H9 (cell line): ENCODE measurements at regions not wholly inside any gene's neighbourhood (a gene's known extent, or its start where the extent isn't known, plus 50 kb on each side); places are given as distances from the start of the nearest gene placed in this dataset.

ENCODE experiments used
- DNase-seq: peaks from one replicate; pipeline ENCODE4 v3.0.0-alpha.2; 2017
- H2AFZ ChIP-seq: one replicate; pipeline ENCODE4 v1.6.1; 2013; ENCODE audit warnings: mild to moderate bottlenecking, low read length, control low read depth, moderate library complexity
- H2AK5ac ChIP-seq: 2 replicates; pipeline ENCODE4 v1.6.1; 2013; ENCODE audit warnings: low read length, control low read depth, mixed read lengths; ENCODE audit not compliant: insufficient read length
- H2BK120ac ChIP-seq: one replicate; pipeline ENCODE4 v1.6.1; 2013; ENCODE audit warnings: low read depth, mild to moderate bottlenecking, low read length, control low read depth, inconsistent platforms; ENCODE audit not compliant: poor library complexity, severe bottlenecking
- H2BK12ac ChIP-seq: 2 replicates; pipeline ENCODE4 v1.6.1; 2013; ENCODE audit warnings: low read length, control low read depth, mixed read lengths, low read depth; ENCODE audit not compliant: insufficient read length
- H2BK15ac ChIP-seq: 2 replicates; pipeline ENCODE4 v1.6.1; 2013; ENCODE audit warnings: low read depth, low read length, control low read depth
- H2BK20ac ChIP-seq: one replicate; pipeline ENCODE4 v1.6.1; 2013; ENCODE audit warnings: low read depth, mild to moderate bottlenecking, low read length, control low read depth, inconsistent platforms; ENCODE audit not compliant: poor library complexity, severe bottlenecking
- H2BK5ac ChIP-seq: 2 replicates; pipeline ENCODE4 v1.6.1; 2013; ENCODE audit warnings: low read length, control low read depth, mixed read lengths; ENCODE audit not compliant: insufficient read length
- H3K14ac ChIP-seq: 2 replicates; pipeline ENCODE4 v1.6.1; 2013; ENCODE audit warnings: low read length, control low read depth; ENCODE audit not compliant: insufficient read depth
- H3K18ac ChIP-seq: 2 replicates; pipeline ENCODE4 v1.6.1; 2013; ENCODE audit warnings: low read depth, mild to moderate bottlenecking, mixed read lengths, low read length, control low read depth; ENCODE audit not compliant: insufficient read length
- H3K23ac ChIP-seq: 2 replicates; pipeline ENCODE4 v1.6.1; 2013; ENCODE audit warnings: low read length, control low read depth, mixed read lengths, low read depth; ENCODE audit not compliant: insufficient read length
- H3K23me2 ChIP-seq: 2 replicates; pipeline ENCODE4 v1.6.1; 2013; ENCODE audit warnings: low read depth, mild to moderate bottlenecking, mixed read lengths, low read length, control low read depth; ENCODE audit not compliant: insufficient read length, poor library complexity, severe bottlenecking
- H3K27ac ChIP-seq: 2 replicates; pipeline ENCODE4 v1.5.1; 2013; ENCODE audit warnings: low read length, control low read depth, mixed read lengths, low read depth; ENCODE audit not compliant: insufficient read length
- H3K27me3 ChIP-seq: 2 replicates; pipeline ENCODE4 v1.6.1; 2013; ENCODE audit warnings: low read length, control low read depth, inconsistent platforms; ENCODE audit not compliant: insufficient read depth
- H3K4ac ChIP-seq: 2 replicates; pipeline ENCODE4 v1.6.1; 2013; ENCODE audit warnings: low read depth, mild to moderate bottlenecking, control low read depth, inconsistent platforms, low read length, moderate library complexity
- H3K4me1 ChIP-seq: 2 replicates; pipeline ENCODE4 v1.6.1; 2013; ENCODE audit warnings: low read length, control low read depth, inconsistent platforms; ENCODE audit not compliant: insufficient read depth
- H3K4me2 ChIP-seq: 2 replicates; pipeline ENCODE4 v1.6.1; 2013; ENCODE audit warnings: low read length, control low read depth, mixed read lengths; ENCODE audit not compliant: insufficient read length, insufficient read depth
- H3K56ac ChIP-seq: 2 replicates; pipeline ENCODE4 v1.6.1; 2013; ENCODE audit warnings: low read depth, mild to moderate bottlenecking, mixed read lengths, low read length, control low read depth; ENCODE audit not compliant: insufficient read length
- H3K79me1 ChIP-seq: 2 replicates; pipeline ENCODE4 v1.6.1; 2013; ENCODE audit warnings: low read depth, mild to moderate bottlenecking, moderate library complexity, low read length, control low read depth, inconsistent platforms; ENCODE audit not compliant: insufficient read depth, poor library complexity, severe bottlenecking
- H3K79me2 ChIP-seq: 2 replicates; pipeline ENCODE4 v1.6.1; 2013; ENCODE audit warnings: low read length, control low read depth, inconsistent platforms; ENCODE audit not compliant: insufficient read depth
- H3K9ac ChIP-seq: 2 replicates; pipeline ENCODE4 v1.6.1; 2013; ENCODE audit warnings: low read length, control low read depth, mixed read lengths; ENCODE audit not compliant: insufficient read length; ENCODE audit errors: extremely low read depth
- H3K9me3 ChIP-seq: one replicate; pipeline ENCODE4 v1.6.1; 2013; ENCODE audit warnings: low read depth, low read length, inconsistent platforms; ENCODE audit not compliant: control insufficient read depth
- H3T11ph ChIP-seq: one replicate; pipeline ENCODE4 v1.6.1; 2013; ENCODE audit warnings: mild to moderate bottlenecking, low read length, control low read depth, inconsistent platforms
- H4K20me1 ChIP-seq: one replicate; pipeline ENCODE4 v1.6.1; 2013; ENCODE audit not compliant: control insufficient read depth, insufficient read length, insufficient read depth
- H4K5ac ChIP-seq: 2 replicates; pipeline ENCODE4 v1.6.1; 2013; ENCODE audit warnings: low read depth, mild to moderate bottlenecking, mixed read lengths, low read length, control low read depth; ENCODE audit not compliant: insufficient read length
- H4K8ac ChIP-seq: replicated peaks from 2 replicates; pipeline ENCODE4 v1.6.1; 2013; ENCODE audit warnings: low read length, control low read depth, mixed read lengths, low read depth; ENCODE audit not compliant: insufficient read length
- H4K91ac ChIP-seq: 2 replicates; pipeline ENCODE4 v1.6.1; 2013; ENCODE audit warnings: low read depth, mild to moderate bottlenecking, moderate library complexity, mixed read lengths, low read length, control low read depth; ENCODE audit not compliant: insufficient read length
- H3K27ac Mint-ChIP-seq, 3 experiments: 2 replicates in 2 of 3; 3 replicates in 1 of 3; pipeline ENCODE4 v1.8.0; 2020 to 2021; ENCODE audit warnings: mixed read lengths in 3 of 3, mild to moderate bottlenecking in 1 of 3, moderate library complexity in 1 of 3
- H3K27me3 Mint-ChIP-seq: 2 replicates; pipeline ENCODE4 v1.8.0; 2021; ENCODE audit warnings: low read depth, mild to moderate bottlenecking, moderate library complexity, mixed read lengths
- H3K36me3 Mint-ChIP-seq, 3 experiments: 2 replicates in 2 of 3; 3 replicates in 1 of 3; pipeline ENCODE4 v1.8.0; 2020 to 2021; ENCODE audit warnings: low read depth in 3 of 3, mixed read lengths in 3 of 3; ENCODE audit not compliant: insufficient read depth in 1 of 3
- H3K4me1 Mint-ChIP-seq, 2 experiments: 2 replicates each; pipeline ENCODE4 v1.8.0; 2020; ENCODE audit warnings: mixed read lengths in 2 of 2
- H3K4me3 Mint-ChIP-seq, 2 experiments: 2 replicates in 1 of 2; 3 replicates in 1 of 2; pipeline ENCODE4 v1.8.0; 2020 to 2021; ENCODE audit warnings: mild to moderate bottlenecking in 2 of 2, mixed read lengths in 2 of 2, moderate library complexity in 1 of 2
- H3K9me3 Mint-ChIP-seq, 2 experiments: 2 replicates in 1 of 2; 3 replicates in 1 of 2; pipeline ENCODE4 v1.8.0; 2020; ENCODE audit warnings: mild to moderate bottlenecking in 2 of 2, mixed read lengths in 2 of 2, moderate library complexity in 1 of 2
- CTCF ChIP-seq: fragments of 200-600 bp; sonication (generic); conservative IDR thresholded peaks from 3 replicates; pipeline ENCODE4 v1.8.0; 2021; ENCODE audit warnings: antibody characterized with exemption, mild to moderate bottlenecking
- WGBS: extraction: QIAGEN DNeasy Blood & Tissue Kit; methylation state at CpG from one replicate; pipeline ENCODE4 v1.1.7; 2013; ENCODE audit warnings: missing lambda C conversion rate, low lambda C conversion rate, mixed read lengths; ENCODE audit not compliant: insufficient read length; ENCODE audit errors: extremely low coverage; 5-methylcytosine and 5-hydroxymethylcytosine counted together

DNA sequence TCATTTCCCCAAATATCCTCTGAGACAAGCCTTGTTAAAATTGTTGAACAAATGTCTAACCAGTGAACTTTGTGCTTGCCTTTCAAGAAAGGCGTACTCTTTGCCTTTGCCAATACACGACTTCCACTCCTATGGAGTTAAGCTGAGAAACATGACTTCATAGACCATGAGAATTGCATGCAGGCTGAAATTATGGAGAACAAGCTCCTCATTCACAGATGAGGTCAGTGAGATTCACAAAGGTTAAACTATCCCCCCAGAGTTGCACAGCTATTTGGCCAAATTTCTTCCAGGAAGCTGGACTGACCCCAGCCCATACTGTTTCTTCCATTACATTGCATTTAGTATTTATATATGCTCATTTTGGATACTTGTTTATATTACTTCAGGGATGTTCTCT, 221.4 kb upstream of the SEMA3C start:
- Histone ChIP-seq H3K79me2 (no peaks in the 10 kb centered on the region), H3T11ph (no peak overlapping the region), H2BK20ac (no peak overlapping the region), H3K27ac (no peak overlapping the region), H3K23ac (no peak overlapping the region), H3K18ac (no peak overlapping the region), H3K9ac (no peak overlapping the region), H3K9me3 (no peaks in the 10 kb centered on the region), H3K4me1 (no peaks in the 10 kb centered on the region), H3K4me2 (no peak overlapping the region), H3K27me3 (no peaks in the 10 kb centered on the region), H2BK120ac (no peak overlapping the region), H2AK5ac (no peak overlapping the region), H3K14ac (no peak overlapping the region), H3K56ac (no peak overlapping the region), H3K4ac (no peak overlapping the region), H4K91ac (no peak overlapping the region), H4K20me1 (no peaks in the 10 kb centered on the region), H2BK5ac (no peak overlapping the region), H3K23me2 (no peaks in the 10 kb centered on the region), H2BK15ac (no peak overlapping the region), H4K8ac (no peak overlapping the region), H2BK12ac (no peak overlapping the region), H4K5ac (no peak overlapping the region), H2AFZ (no peak overlapping the region), H3K79me1 (no peaks in the 10 kb centered on the region)
- Mint-ChIP-seq H3K4me3 (no peak overlapping the region), H3K4me1 (no peaks in the 10 kb centered on the region), H3K9me3 (peaks cover 0 to 5% of the 10 kb centered on the region in 2 experiments; a peak in 2 of 5 replicates), H3K27me3 (peaks cover 1% of the 10 kb centered on the region; the same call in 1 of the 2 replicates), H3K27ac (no peak overlapping the region), H3K36me3 (peaks cover 0 to 10% (median 0%) of the 10 kb centered on the region in 3 experiments; a peak in 2 of 7 replicates)
- TF ChIP-seq CTCF: no peak
- WGBS: no CpG with 5 or more reads among the region's 2 CpGs
- no peak for DNase-seq
